Vagina (tissue), 2 donors: ENCODE measurements at regions not wholly inside any gene's neighbourhood (a gene's known extent, or its start where the extent isn't known, plus 50 kb on each side); places are given as distances from the start of the nearest gene placed in this dataset.
"Not testable (repeated sequence)": the region's sequence is repeated elsewhere in the genome, so short reads cannot be mapped to it uniquely, and the experiment has no call there.

Experiments used
- DNase-seq, 2 donors: peaks; one replicate each; pipeline ENCODE4 v3.0.0-alpha.2; 2017; ENCODE audit errors: extremely low spot score in 2 of 2
- H3K27ac ChIP-seq: fragments of 200-600 bp; sonication (generic); one replicate; pipeline ENCODE4 v1.5.1; 2019
- H3K27me3 ChIP-seq: fragments of 200-600 bp; sonication (generic); one replicate; pipeline ENCODE4 v1.5.1; 2019
- H3K36me3 ChIP-seq, 2 donors: fragments of 200-600 bp; sonication (generic); one replicate each; pipeline ENCODE4 v1.5.1; 2017 to 2019
- H3K4me1 ChIP-seq: fragments of 200-600 bp; sonication (generic); one replicate; pipeline ENCODE4 v1.5.1; 2019
- H3K4me3 ChIP-seq, 2 donors: fragments of 200-600 bp; sonication (generic); 1 replicate in 1 of 2; 2 replicates in 1 of 2; pipeline ENCODE4 v1.5.1; 2016 to 2019
- H3K9me3 ChIP-seq: fragments of 200-600 bp; sonication (generic); one replicate; pipeline ENCODE4 v1.5.1; 2019
- CTCF ChIP-seq, 3 experiments: fragments of 450-650 bp in 2 of 3; fragments of 200-600 bp in 1 of 3; sonication (generic) in 1 of 3; IDR thresholded peaks; one replicate each; pipeline ENCODE4 v1.5.1; 2017 to 2019; ENCODE audit warnings: antibody characterized with exemption in 3 of 3, mild to moderate bottlenecking in 2 of 3, moderate library complexity in 2 of 3
- POLR2A ChIP-seq, 2 donors: fragments of 450-650 bp; IDR thresholded peaks; one replicate each; pipeline ENCODE4 v1.6.1; 2017; ENCODE audit warnings: antibody characterized with exemption in 2 of 2, mild to moderate bottlenecking in 2 of 2, moderate library complexity in 2 of 2
- POLR2AphosphoS5 ChIP-seq, 2 donors: sonication (generic); formaldehyde crosslinking; IDR thresholded peaks; one replicate each; pipeline ENCODE4 v1.9.0; 2017; ENCODE audit warnings: antibody characterized with exemption in 2 of 2, mild to moderate bottlenecking in 2 of 2, low read depth in 1 of 2; ENCODE audit not compliant: insufficient read depth in 1 of 2
- intact Hi-C: fragments of 100-400 bp; cut with DNase I; formaldehyde crosslinking; loops from one replicate; pipeline ENCODE4 v1.15.1; 2023

GRCh38 chr15:49721091-49721490, 100.2 kb downstream of the DTWD1 start:
- no peak for DNase-seq
- Histone ChIP-seq H3K27ac (no peak overlapping the region), H3K4me1 (no peaks in the 10 kb centered on the region), H3K9me3 (no peaks in the 10 kb centered on the region), H3K36me3 (no peaks in the 10 kb centered on the region), H3K27me3 (no peaks in the 10 kb centered on the region), H3K4me3 (no peak overlapping the region)
- no peak for TF ChIP-seq CTCF (IDR thresholded peaks at IDR 0.05)
- TF ChIP-seq POLR2AphosphoS5 (IDR thresholded peaks at IDR 0.05; ENCODE audit: insufficient read depth in 1 of 2, low read depth in 1 of 2): no peak
- no peak for TF ChIP-seq POLR2A (IDR thresholded peaks at IDR 0.05)
- intact Hi-C loops: no loop called here

- TF ChIP-seq POLR2A (IDR thresholded peaks at IDR 0.05): no peak
- TF ChIP-seq POLR2AphosphoS5 (IDR thresholded peaks at IDR 0.05; ENCODE audit: insufficient read depth in 1 of 2, low read depth in 1 of 2): no peak
- Histone ChIP-seq H3K36me3 (no peaks in the 10 kb centered on the region), H3K27me3 (no peaks in the 10 kb centered on the region), H3K4me3 (no peak overlapping the region), H3K27ac (no peak overlapping the region), H3K9me3 (no peaks in the 10 kb centered on the region), H3K4me1 (no peaks in the 10 kb centered on the region)
- no peak for DNase-seq
- intact Hi-C loops: no loop called here
Observed at GRCh38 chr15:49721621-49722020, 100.8 kb downstream of the DTWD1 start.

GRCh38 chr15:49723981-49724380, 103.1 kb downstream of the DTWD1 start:
- no peak overlapping the region for H3K27ac ChIP-seq
- no peaks in the 10 kb centered on the region for H3K36me3 ChIP-seq
- no peaks in the 10 kb centered on the region for H3K4me1 ChIP-seq
- no peak for TF ChIP-seq CTCF (IDR thresholded peaks at IDR 0.05)
- no peak overlapping the region for H3K4me3 ChIP-seq
- H3K27me3 ChIP-seq: no peaks in the 10 kb centered on the region
- no peak for DNase-seq
- intact Hi-C loops: no loop called here
- no peaks in the 10 kb centered on the region for H3K9me3 ChIP-seq

- no peak for DNase-seq
- intact Hi-C loops: no loop called here
- Histone ChIP-seq H3K27ac (no peak overlapping the region), H3K4me3 (no peak overlapping the region), H3K4me1 (no peaks in the 10 kb centered on the region), H3K9me3 (no peaks in the 10 kb centered on the region), H3K36me3 (no peaks in the 10 kb centered on the region), H3K27me3 (no peaks in the 10 kb centered on the region)
- TF ChIP-seq CTCF (IDR thresholded peaks at IDR 0.05): no peak
- TF ChIP-seq POLR2A (IDR thresholded peaks at IDR 0.05): no peak
- TF ChIP-seq POLR2AphosphoS5 (IDR thresholded peaks at IDR 0.05; ENCODE audit: insufficient read depth in 1 of 2, low read depth in 1 of 2): no peak
Observed at GRCh38 chr15:49731187-49732099, 110.6 kb downstream of the DTWD1 start.

- H3K4me1 ChIP-seq, intact Hi-C loops, H3K36me3 ChIP-seq, H3K9me3 ChIP-seq, DNase-seq, H3K27me3 ChIP-seq, H3K4me3 ChIP-seq, H3K27ac ChIP-seq: not testable (repeated sequence)
Observed at GRCh38 chr15:49732109-49732508, 111.3 kb downstream of the DTWD1 start.

- H3K4me1 ChIP-seq, H3K4me3 ChIP-seq, H3K36me3 ChIP-seq, H3K27ac ChIP-seq, H3K27me3 ChIP-seq, intact Hi-C loops, H3K9me3 ChIP-seq, DNase-seq: not testable (repeated sequence)
Observed at GRCh38 chr15:49734089-49734488, 113.2 kb downstream of the DTWD1 start.
